ENCODE measurements at regions not wholly inside any gene's neighbourhood (a gene's known extent, or its start where the extent isn't known, plus 50 kb on each side); places are given as distances from the start of the nearest gene placed in this dataset.

GRCh38 chr5:91884036-91884435 lies 500.9 kb upstream of the ARRDC3 start:
- no peak for DNase-seq (ENCODE audit: low spot score)
- intact Hi-C loops (cut with DNase I), result no loop called here

GRCh38 chr5:91875196-91875779 lies 492.2 kb upstream of the ARRDC3 start:
- intact Hi-C loops (cut with DNase I), result no loop called here

DNA sequence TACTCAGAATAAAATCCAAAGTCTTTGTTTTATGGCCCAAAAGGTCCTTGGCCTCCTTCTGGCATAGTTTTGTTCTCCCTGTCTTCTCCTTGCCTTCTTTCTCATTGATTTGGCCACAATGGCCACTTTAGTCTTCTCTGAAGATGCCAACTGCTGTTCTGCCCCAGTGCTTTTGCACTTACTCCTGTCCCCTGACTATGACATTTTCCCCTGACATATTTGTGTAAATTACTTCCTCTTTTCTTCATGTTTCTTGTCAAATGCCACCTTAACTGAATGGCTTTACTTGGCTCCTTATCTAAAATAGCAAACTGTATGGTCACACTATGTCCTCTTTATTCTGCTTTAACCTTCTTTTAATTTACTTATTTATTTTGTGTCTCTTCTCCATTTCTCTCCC lies 484.7 kb upstream of the ARRDC3 start:
- intact Hi-C loops (cut with DNase I), result no loop called here
- DNase-seq (ENCODE audit: low spot score), result no peak

More at GRCh38 chr5:91875196-91875779, 492.2 kb upstream of the ARRDC3 start:
- no peak for DNase-seq (ENCODE audit: low spot score)

- DNase-seq (ENCODE audit: low spot score), result no peak
- intact Hi-C loops (cut with DNase I), result no loop called here
These were observed 482.8 kb upstream of the ARRDC3 start for GRCh38 chr5:91865915-91866314.

GRCh38 chr5:91864962-91865361 lies 481.8 kb upstream of the ARRDC3 start:
- intact Hi-C loops (cut with DNase I), result no loop called here
- no peak for DNase-seq (ENCODE audit: low spot score)

- intact Hi-C loops (cut with DNase I), result no loop called here
- DNase-seq (ENCODE audit: low spot score), result no peak
These were observed 468.6 kb upstream of the ARRDC3 start for GRCh38 chr5:91851670-91852069.

GRCh38 chr5:91850031-91850430 lies 466.9 kb upstream of the ARRDC3 start:
- intact Hi-C loops (cut with DNase I), result no loop called here
- DNase-seq (ENCODE audit: low spot score), result no peak

- no peak for DNase-seq (ENCODE audit: low spot score)
These were observed 466.0 kb upstream of the ARRDC3 start for GRCh38 chr5:91849069-91849468.

GRCh38 chr5:91848453-91848852 lies 465.3 kb upstream of the ARRDC3 start:
- no peak for DNase-seq (ENCODE audit: low spot score)
- intact Hi-C loops (cut with DNase I), result no loop called here

More at GRCh38 chr5:91849069-91849468, 466.0 kb upstream of the ARRDC3 start:
- intact Hi-C loops (cut with DNase I), result no loop called here

DNA sequence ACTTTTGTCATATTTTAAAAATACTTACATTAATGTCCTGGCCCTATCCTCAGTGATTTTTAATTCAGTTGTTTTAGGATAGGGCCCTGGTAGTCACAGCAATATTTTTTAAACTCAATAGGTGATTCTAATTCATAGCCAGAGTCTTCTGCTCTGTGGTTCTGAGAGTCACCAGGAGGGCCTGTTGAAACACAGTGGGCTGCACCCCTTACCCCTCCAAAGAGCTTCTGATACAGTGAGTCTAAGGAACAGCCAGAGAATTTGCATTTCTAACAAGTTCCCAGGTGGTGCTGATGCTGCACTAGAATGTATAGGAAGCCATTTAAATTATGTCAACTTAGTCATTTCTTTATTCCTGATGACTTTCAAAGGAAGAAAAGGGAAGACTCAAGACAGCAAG lies 458.3 kb upstream of the ARRDC3 start:
- intact Hi-C loops (cut with DNase I), result no loop called here
- DNase-seq (ENCODE audit: low spot score), result no peak

DNA sequence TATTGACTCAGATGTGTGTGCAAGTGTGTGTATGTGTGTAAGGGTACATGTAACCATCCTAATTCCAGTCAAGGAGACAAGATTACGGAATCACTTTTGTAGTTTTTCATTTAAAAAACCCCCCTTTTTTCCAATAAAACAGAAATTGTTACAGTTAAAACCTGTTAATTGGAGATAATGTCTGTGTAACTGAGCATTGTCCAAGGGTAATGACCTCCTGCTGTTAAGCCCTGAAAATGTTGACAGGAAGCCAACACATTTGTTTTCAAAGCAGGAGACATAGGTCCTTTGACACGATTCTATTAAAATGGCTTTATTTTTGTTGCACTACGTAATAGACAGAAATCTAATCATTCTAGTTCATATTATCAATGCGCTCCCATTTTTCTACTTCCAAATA lies 457.3 kb upstream of the ARRDC3 start:
- intact Hi-C loops (cut with DNase I), result no loop called here
- no peak for DNase-seq (ENCODE audit: low spot score)

DNA sequence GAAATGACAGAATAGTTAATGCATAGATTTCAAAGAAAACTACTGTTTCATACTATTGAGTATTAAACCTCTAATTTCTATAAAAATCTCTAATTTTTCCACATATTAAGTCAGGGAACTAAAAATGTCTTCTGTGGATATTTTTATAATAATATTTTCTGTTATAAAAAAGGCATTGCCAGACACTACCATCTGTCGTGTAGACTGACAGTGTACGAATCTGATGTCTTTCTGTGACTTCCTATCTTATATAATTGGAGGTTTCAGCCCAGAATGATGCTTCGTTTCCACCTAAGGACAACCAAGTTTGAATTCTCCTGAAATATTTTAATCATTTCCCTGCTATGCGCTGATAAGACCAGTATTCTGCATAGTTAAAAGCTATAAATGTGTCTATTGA lies 456.6 kb upstream of the ARRDC3 start:
- DNase-seq (ENCODE audit: low spot score), result no peak
- intact Hi-C loops (cut with DNase I), result no loop called here

- intact Hi-C loops (cut with DNase I), result no loop called here
- DNase-seq (ENCODE audit: low spot score), result no peak
These were observed 456.1 kb upstream of the ARRDC3 start for GRCh38 chr5:91839233-91839632.

- intact Hi-C loops (cut with DNase I), result no loop called here
- DNase-seq (ENCODE audit: low spot score), result no peak
These were observed 447.3 kb upstream of the ARRDC3 start for GRCh38 chr5:91830361-91830953.

- no peak for DNase-seq (ENCODE audit: low spot score)
- intact Hi-C loops (cut with DNase I), result no loop called here
These were observed 442.5 kb upstream of the ARRDC3 start for GRCh38 chr5:91825618-91826017.

DNA sequence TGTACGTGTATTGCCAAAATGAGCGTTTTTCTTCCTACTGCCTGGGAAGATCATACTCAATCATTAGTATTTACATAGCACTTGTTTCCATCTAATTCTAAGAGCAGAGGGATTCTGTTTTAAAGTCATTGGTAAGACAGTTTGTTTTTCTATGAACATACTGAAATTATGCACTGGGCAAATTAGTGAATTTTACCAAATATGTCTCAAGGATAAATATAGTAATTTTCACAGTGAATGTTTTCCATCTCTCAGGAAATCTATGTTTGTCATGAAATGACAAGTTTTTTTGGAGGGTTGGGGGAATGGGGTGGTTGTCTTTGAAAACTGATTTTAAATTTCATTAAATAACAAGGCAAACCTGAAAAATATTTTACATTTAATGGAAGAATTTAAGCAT lies 441.3 kb upstream of the ARRDC3 start:
- intact Hi-C loops (cut with DNase I), result no loop called here
- no peak for DNase-seq (ENCODE audit: low spot score)

GRCh38 chr5:91820874-91821273 lies 437.8 kb upstream of the ARRDC3 start:
- DNase-seq (ENCODE audit: low spot score), result no peak
- intact Hi-C loops (cut with DNase I), result no loop called here

GRCh38 chr5:91816681-91817080 lies 433.6 kb upstream of the ARRDC3 start:
- intact Hi-C loops (cut with DNase I), result loop anchor here in 1 of 2 donors (5.0 kb wide), 1 partner anchor 249 kb away; no protein-coding TSS in a partner anchor
- DNase-seq (ENCODE audit: low spot score), result no peak

DNA sequence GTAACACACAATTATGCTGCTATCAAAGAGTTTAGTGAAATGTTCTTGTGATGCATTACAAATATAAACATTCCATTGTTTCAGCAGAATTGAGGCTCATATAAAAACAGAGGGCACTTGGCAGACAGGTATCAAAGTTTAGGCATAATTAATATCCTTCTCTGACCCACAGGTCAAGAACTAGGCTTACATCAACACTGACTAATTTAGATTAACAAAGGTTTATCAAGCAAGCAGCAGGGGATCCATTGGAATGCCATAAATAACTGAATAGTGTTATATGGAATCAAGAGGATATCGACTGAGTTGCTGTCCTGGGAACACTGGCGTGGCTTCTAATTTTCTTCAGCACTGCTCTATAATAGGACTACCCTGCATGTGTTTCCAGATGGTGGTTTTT lies 414.5 kb upstream of the ARRDC3 start:
- no peak for DNase-seq (ENCODE audit: low spot score)
- intact Hi-C loops (cut with DNase I), result loop anchor here in 1 of 2 donors (1.0 kb wide), 1 partner anchor 9 kb away; no protein-coding TSS in a partner anchor

GRCh38 chr5:91794856-91795548 lies 411.9 kb upstream of the ARRDC3 start:
- DNase-seq (ENCODE audit: low spot score), result no peak
- intact Hi-C loops (cut with DNase I), result no loop called here

DNA sequence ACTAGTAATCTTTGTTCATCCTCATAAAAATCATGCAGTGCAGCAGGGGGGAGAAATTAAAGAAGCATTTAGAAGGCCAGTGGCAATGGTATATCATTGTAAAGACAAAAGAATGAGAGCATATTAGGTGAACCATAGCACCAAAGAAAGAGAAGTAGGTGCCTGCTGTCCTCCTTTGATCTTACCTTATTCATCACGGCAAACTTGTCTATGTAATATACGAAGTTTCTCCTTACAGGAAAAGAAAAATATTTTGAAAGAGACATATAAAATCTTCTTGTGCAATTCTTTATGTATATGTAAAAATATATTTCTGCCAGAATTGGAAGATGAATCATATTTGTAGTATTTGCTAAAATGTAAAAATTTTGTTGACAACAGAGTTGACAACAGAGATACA lies 411.3 kb upstream of the ARRDC3 start:
- intact Hi-C loops (cut with DNase I), result no loop called here
- DNase-seq (ENCODE audit: low spot score), result no peak
